ENCODE measurements at regions not wholly inside any gene's neighbourhood (a gene's known extent, or its start where the extent isn't known, plus 50 kb on each side); places are given as distances from the start of the nearest gene placed in this dataset.

DNA sequence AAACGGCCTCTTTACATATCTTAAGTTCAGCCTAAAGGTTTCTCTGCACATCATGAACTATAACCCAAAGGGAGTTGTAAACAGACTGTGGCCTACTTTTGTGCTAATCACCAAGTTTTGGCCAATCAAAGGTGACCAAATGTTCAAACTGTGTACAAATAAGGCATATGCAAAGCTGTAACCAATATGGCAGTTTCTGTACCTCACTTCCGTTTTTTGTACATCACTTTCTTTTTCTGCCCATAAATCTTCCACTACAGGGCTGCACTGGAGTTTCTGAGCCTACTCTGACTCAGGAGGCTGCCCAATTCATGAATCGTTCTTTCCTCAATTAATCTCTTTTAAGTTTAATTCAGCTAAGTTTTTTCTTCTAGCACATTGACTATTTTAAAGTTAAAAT, 318.7 kb downstream of the SLC7A11 start:
- H3K9me3 ChIP-seq (replicated peaks): no peaks in the 10 kb centered on the region
- H3K4me3 ChIP-seq: no peak overlapping the region
- TF ChIP-seq, protein P1, sequence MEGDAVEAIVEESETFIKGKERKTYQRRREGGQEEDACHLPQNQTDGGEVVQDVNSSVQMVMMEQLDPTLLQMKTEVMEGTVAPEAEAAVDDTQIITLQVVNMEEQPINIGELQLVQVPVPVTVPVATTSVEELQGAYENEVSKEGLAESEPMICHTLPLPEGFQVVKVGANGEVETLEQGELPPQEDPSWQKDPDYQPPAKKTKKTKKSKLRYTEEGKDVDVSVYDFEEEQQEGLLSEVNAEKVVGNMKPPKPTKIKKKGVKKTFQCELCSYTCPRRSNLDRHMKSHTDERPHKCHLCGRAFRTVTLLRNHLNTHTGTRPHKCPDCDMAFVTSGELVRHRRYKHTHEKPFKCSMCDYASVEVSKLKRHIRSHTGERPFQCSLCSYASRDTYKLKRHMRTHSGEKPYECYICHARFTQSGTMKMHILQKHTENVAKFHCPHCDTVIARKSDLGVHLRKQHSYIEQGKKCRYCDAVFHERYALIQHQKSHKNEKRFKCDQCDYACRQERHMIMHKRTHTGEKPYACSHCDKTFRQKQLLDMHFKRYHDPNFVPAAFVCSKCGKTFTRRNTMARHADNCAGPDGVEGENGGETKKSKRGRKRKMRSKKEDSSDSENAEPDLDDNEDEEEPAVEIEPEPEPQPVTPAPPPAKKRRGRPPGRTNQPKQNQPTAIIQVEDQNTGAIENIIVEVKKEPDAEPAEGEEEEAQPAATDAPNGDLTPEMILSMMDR (IDR thresholded peaks at IDR 0.05; ENCODE audit: borderline replicate concordance): no peak
- no peaks in the 10 kb centered on the region for H3K27me3 ChIP-seq (ENCODE audit: low read depth)
- no peaks in the 10 kb centered on the region for H3K4me1 ChIP-seq
- intact Hi-C loops (cut with micrococcal nuclease): no loop called here
- no peak for DNase-seq
- H3K27ac ChIP-seq (replicated peaks): no peak overlapping the region
- H3K36me3 ChIP-seq: no peaks in the 10 kb centered on the region

DNA sequence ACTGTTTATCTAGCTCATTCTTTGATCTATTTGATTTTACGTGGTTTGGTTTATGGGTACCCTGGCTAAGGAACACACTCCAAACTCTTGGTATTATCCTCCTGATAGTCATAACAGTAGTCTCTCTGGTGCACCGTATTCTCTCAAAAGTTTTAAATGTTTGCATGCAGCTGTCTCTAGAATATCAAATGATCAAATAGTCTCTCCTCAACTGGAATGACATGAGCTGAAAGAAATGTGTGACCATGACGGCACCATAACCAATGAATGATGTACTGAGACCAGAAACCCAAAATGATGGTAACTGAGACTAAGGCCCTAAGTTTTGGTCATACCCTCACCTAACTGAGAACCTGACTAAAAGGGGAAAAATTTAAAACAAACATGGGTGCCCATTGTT, 319.4 kb downstream of the SLC7A11 start:
- no peaks in the 10 kb centered on the region for H3K4me1 ChIP-seq
- no peak overlapping the region for H3K4me3 ChIP-seq
- TF ChIP-seq, protein P1 (IDR thresholded peaks at IDR 0.05; ENCODE audit: borderline replicate concordance): no peak
- H3K27ac ChIP-seq (replicated peaks): no peak overlapping the region
- no peaks in the 10 kb centered on the region for H3K9me3 ChIP-seq (replicated peaks)
- DNase-seq: no peak
- H3K27me3 ChIP-seq (ENCODE audit: low read depth): no peaks in the 10 kb centered on the region
- intact Hi-C loops (cut with micrococcal nuclease): no loop called here
- H3K36me3 ChIP-seq: no peaks in the 10 kb centered on the region

DNA sequence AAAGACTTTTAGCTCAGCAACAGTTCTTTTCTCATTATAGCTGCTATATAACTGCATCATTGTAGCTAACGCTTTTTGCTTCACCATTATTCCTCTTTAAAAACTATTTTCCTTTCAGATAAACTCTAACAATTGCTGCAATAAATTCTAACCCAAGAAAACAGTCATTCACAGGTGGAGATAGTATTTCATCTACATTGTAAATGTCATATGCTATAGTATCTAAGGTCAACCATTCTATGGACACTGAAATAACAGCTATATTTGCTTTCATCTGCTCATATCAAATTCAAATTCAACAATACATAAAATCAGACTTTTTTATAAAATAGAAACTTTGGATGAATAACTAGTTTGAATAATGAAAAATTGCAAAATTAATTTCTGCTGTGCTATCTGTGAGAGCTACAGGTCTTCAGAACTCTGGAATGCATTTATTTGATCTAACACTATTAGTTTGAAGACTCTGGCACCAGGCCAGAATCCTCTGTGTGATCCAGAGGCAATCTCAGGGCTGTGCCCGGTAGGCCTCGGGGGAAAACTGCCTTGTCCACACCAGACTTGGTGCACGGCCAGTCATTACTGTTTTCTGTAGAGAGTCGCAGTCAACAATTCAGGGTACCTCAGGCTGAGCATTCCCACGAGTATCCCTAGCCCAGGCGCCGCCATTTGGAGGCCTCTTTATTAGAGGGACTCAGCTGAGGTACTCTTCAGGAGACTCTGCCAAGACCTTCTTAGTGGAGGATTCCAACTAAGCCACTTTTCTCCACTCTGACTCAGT, 332.4 kb downstream of the SLC7A11 start:
- H3K27me3 ChIP-seq (ENCODE audit: low read depth): no peaks in the 10 kb centered on the region
- no peaks in the 10 kb centered on the region for H3K36me3 ChIP-seq
- TF ChIP-seq, protein P1 (IDR thresholded peaks at IDR 0.05; ENCODE audit: borderline replicate concordance): no peak
- intact Hi-C loops (cut with micrococcal nuclease): no loop called here
- no peak for DNase-seq
- H3K9me3 ChIP-seq (replicated peaks): peaks cover 6% of the 10 kb centered on the region
- no peaks in the 10 kb centered on the region for H3K4me1 ChIP-seq
- H3K4me3 ChIP-seq: no peak overlapping the region
- H3K27ac ChIP-seq (replicated peaks): no peak overlapping the region

DNA sequence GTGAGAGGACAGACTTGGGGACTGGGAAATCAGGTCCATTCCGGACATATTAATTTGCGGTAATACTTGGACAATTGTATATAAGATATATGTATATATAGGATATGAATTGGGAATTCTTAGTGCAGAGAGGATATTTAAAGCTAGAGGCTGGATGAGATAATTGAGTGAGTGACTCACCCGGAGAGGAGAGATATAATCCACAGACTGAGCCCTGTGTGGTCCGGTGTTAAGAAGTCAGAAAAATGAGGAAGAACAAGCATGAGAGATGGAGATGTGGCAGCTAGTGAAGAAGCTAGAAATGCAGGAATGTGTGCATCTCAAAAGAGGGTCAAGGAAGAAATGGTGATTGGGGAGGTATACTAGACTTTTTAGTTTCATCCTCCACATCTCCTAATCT, 336.2 kb downstream of the SLC7A11 start:
- TF ChIP-seq, protein P1 (IDR thresholded peaks at IDR 0.05; ENCODE audit: borderline replicate concordance): no peak
- no peaks in the 10 kb centered on the region for H3K36me3 ChIP-seq
- H3K4me3 ChIP-seq: no peak overlapping the region
- no peaks in the 10 kb centered on the region for H3K4me1 ChIP-seq
- H3K27me3 ChIP-seq (ENCODE audit: low read depth): no peaks in the 10 kb centered on the region
- no peak overlapping the region for H3K27ac ChIP-seq (replicated peaks)
- intact Hi-C loops (cut with micrococcal nuclease): no loop called here
- H3K9me3 ChIP-seq (replicated peaks): no peaks in the 10 kb centered on the region
- no peak for DNase-seq

DNA sequence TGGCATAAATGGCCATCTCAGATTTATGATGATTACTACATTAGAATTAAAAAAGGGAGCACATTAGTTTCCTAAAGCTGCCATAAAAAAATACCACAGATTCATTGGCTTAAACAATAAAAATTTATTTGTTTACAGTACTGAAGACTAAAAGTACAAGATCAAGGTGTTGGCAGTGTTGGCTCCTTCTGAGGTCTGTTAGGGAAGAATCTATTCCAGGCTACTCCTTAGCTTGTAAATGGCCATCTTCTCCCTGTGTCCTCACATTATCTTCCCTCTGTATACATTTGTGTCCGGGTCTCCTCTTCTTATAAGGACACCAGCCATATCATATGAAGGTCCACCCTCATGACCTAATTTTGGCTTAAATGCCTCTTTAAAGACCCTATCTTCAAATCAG, 341.0 kb downstream of the SLC7A11 start:
- Histone ChIP-seq H3K4me3 (no peak overlapping the region), H3K27me3 (ENCODE audit: low read depth) (no peaks in the 10 kb centered on the region), H3K4me1 (no peaks in the 10 kb centered on the region), H3K27ac (replicated peaks) (no peak overlapping the region), H3K9me3 (replicated peaks) (no peaks in the 10 kb centered on the region), H3K36me3 (no peaks in the 10 kb centered on the region)
- DNase-seq: no peak
- intact Hi-C loops (cut with micrococcal nuclease): no loop called here
- TF ChIP-seq, protein P1 (IDR thresholded peaks at IDR 0.05; ENCODE audit: borderline replicate concordance): no peak

All from left ventricle myocardium inferior (tissue), 1 donor.